HL-60/S4 treated with retinoic acid at 250 ng/mL for 4 days and 3 days (cell line): ENCODE measurements at regions not wholly inside any gene's neighbourhood (a gene's known extent, or its start where the extent isn't known, plus 50 kb on each side); places are given as distances from the start of the nearest gene placed in this dataset.

Experiments used
- in situ Hi-C: fragments of 300-500 bp; cut with MboI; formaldehyde crosslinking; loops from 2 replicates; pipeline ENCODE4 v1.7.0; 2022; ENCODE audit warnings: low sequenced_read_pairs

DNA sequence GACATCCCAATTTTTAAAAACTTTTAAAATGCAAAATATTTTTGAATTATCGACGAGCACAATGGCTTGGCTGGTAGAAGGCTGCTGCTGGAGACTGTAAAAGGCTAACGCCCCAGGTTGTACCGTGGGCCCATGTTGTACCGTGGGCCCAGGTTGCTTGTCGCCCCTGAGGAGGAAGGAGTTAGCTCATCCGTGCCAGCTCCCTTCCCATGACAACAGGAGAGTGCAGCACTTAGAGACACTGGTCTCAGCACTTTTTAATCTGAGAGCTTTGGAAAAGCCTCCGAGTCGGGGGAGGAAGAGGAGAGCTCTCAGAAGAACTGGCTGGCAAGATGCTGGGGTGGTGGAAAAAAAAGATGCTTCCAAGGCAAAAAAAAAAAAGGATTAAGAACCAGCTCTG lies 50.3 kb upstream of the CACNA1A start:
- in situ Hi-C loops = no loop called here
